GM13977 (cell line): ENCODE measurements at regions not wholly inside any gene's neighbourhood (a gene's known extent, or its start where the extent isn't known, plus 50 kb on each side); places are given as distances from the start of the nearest gene placed in this dataset.

Source experiments
- DNase-seq: peaks from one replicate; pipeline ENCODE4 v3.0.0; 2012; ENCODE audit warnings: low spot score
- CTCF ChIP-seq: IDR thresholded peaks from 2 replicates; pipeline ENCODE4 v1.5.1; 2012; ENCODE audit warnings: mild to moderate bottlenecking, control low read depth; ENCODE audit not compliant: insufficient read depth; ENCODE audit errors: extremely low read depth, missing control alignments
- in situ Hi-C: fragments of 300-500 bp; cut with MboI; formaldehyde crosslinking; loops from one replicate; pipeline ENCODE4 v1.12.0; 2022; ENCODE audit warnings: low sequenced_read_pairs, low pct_unique_long_range_greater_than_20kb, mixed read lengths, inconsistent platforms; ENCODE audit not compliant: unreplicated experiment

- no peak for DNase-seq
- no peak for TF ChIP-seq CTCF
- in situ Hi-C loops = no loop called here
Observed at GRCh38 chr12:82082501-82082900, 275.7 kb downstream of the CCDC59 start.

GRCh38 chr12:82069931-82070514 lies 288.2 kb downstream of the CCDC59 start:
- in situ Hi-C loops = no loop called here
- DNase-seq = no peak
- TF ChIP-seq CTCF = no peak

GRCh38 chr12:82058197-82058596 lies 299.0 kb upstream of the PPFIA2 start:
- DNase-seq = no peak
- in situ Hi-C loops = no loop called here
- no peak for TF ChIP-seq CTCF

GRCh38 chr12:82057770-82058169 lies 298.6 kb upstream of the PPFIA2 start:
- in situ Hi-C loops = no loop called here

GRCh38 chr12:82055391-82055790 lies 296.2 kb upstream of the PPFIA2 start:
- TF ChIP-seq CTCF = no peak
- DNase-seq = no peak
- in situ Hi-C loops = no loop called here

More at GRCh38 chr12:82057770-82058169, 298.6 kb upstream of the PPFIA2 start:
- no peak for TF ChIP-seq CTCF
- DNase-seq = no peak

- DNase-seq = no peak
- in situ Hi-C loops = no loop called here
- TF ChIP-seq CTCF = no peak
Observed at GRCh38 chr12:82054566-82054965, 295.4 kb upstream of the PPFIA2 start.

- in situ Hi-C loops = no loop called here
- DNase-seq = no peak
- TF ChIP-seq CTCF = no peak
Observed at GRCh38 chr12:82047446-82047845, 288.3 kb upstream of the PPFIA2 start.
